ENCODE measurements at regions not wholly inside any gene's neighbourhood (a gene's known extent, or its start where the extent isn't known, plus 50 kb on each side); places are given as distances from the start of the nearest gene placed in this dataset.

GRCh38 chrX:2574271-2574670 lies 73.5 kb upstream of the DHRSX start:
- TF ChIP-seq RXRA (IDR thresholded peaks at IDR 0.05; ENCODE audit: borderline replicate concordance, low read depth) (no peak), YY1 (IDR thresholded peaks at IDR 0.05; ENCODE audit: low read depth) (no peak), MXI1 (IDR thresholded peaks at IDR 0.05; ENCODE audit: low read depth, low read length) (no peak), POLR2AphosphoS5 (IDR thresholded peaks at IDR 0.05; ENCODE audit: low read depth, low read length) (no peak), RFX5 (IDR thresholded peaks at IDR 0.05; ENCODE audit: low read length) (no peak), CTCF (IDR thresholded peaks at IDR 0.05) (no peak), CHD2 (IDR thresholded peaks at IDR 0.05; ENCODE audit: low read length, partially characterized antibody) (no peak)
